CD4-positive, alpha-beta T cell treated with Interleukin-15 for 4 hours (primary cell): ENCODE measurements at regions not wholly inside any gene's neighbourhood (a gene's known extent, or its start where the extent isn't known, plus 50 kb on each side); places are given as distances from the start of the nearest gene placed in this dataset.

Source experiments
- DNase-seq: peaks from one replicate; pipeline ENCODE4 v3.0.0-alpha.2; 2020; ENCODE audit warnings: low spot score

GRCh38 chr11:81022057-81022456 is 1581.2 kb upstream of the TENM4 start:
- DNase-seq = no peak

DNA sequence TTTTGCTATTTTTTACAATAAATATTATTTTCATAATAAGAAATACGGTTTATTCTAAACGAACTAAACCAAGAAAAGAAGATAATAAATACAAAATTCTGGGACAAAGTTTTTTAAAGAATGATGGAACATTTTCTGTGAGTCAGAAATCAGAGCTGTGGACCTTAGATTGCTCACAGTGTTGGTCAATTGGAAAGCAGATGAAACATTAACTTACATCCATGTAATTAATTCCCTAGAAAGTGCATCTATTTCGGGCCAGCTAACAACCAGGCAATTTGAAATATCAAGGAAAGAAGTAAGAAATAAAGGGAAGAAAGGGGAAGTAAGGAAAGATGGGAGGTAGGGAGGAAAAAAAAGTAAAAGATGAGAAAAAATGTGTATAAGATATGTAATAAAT is 1569.8 kb upstream of the TENM4 start:
- no peak for DNase-seq

- no peak for DNase-seq
Observed at GRCh38 chr11:81007046-81007445, 1566.2 kb upstream of the TENM4 start.

GRCh38 chr11:81005595-81005994 is 1564.8 kb upstream of the TENM4 start:
- DNase-seq = no peak

- no peak for DNase-seq
Observed at GRCh38 chr11:81004576-81004975, 1563.7 kb upstream of the TENM4 start.

- no peak for DNase-seq
Observed at GRCh38 chr11:81002374-81002773, 1561.5 kb upstream of the TENM4 start.

DNA sequence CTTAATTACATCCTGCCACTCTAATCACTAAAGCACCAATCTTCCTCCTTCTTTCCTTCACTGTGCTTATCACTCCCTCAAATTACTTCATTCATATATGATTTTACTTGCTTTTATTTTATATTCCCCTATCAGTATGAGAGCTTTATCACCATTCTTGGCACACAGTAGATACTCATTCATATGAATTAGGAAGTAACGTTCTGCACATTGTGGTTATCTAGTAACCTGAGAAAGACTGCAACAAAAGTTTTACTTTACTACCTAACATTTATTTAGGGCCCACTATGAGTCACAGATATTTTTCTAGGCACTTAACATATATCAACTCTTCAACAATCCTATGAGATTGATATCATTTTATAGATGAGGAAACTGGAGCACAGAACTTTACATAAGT is 1559.9 kb upstream of the TENM4 start:
- no peak for DNase-seq

- DNase-seq = no peak
Observed at GRCh38 chr11:81000334-81000733, 1559.5 kb upstream of the TENM4 start.

DNA sequence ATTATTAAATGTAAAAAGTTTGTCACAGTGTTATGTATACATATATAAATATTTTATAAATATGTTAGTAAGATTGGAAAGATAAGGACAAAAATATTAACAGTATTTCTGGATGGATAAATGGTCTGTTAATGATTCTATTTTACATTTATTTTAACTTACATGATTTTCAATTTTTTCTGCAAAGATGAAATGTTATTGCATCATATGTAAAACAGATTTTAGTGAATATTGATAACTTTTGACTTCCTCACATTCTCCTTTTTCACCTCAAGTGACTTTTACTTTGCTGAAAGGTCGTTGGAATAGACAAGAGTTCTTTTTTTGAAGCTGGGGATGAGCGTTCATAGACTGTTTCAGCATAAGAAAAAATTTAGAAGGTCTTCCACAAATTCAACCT is 1554.7 kb upstream of the TENM4 start:
- DNase-seq = no peak

DNA sequence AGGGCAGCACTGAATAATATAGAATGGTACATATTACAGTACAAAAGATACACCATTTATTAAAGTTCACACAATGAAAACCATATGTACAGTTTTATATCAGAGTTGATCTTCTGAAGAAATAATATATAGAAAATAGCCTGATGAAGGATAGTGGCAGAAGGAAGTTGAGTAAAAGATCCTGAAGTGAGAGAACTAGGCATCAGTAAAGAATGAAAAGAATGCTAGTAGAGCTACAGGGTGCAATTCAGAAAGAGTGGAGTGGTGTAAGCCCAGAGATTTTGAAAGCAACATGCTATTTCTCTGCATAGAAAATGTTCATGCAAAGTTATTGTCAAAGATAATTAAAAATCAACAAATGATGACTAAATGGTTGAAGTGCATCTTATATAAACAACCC is 1552.7 kb upstream of the TENM4 start:
- DNase-seq = no peak

GRCh38 chr11:80990885-80991284 is 1550.1 kb upstream of the TENM4 start:
- no peak for DNase-seq

- DNase-seq = no peak
Observed at GRCh38 chr11:80987171-80987570, 1546.3 kb upstream of the TENM4 start.

DNA sequence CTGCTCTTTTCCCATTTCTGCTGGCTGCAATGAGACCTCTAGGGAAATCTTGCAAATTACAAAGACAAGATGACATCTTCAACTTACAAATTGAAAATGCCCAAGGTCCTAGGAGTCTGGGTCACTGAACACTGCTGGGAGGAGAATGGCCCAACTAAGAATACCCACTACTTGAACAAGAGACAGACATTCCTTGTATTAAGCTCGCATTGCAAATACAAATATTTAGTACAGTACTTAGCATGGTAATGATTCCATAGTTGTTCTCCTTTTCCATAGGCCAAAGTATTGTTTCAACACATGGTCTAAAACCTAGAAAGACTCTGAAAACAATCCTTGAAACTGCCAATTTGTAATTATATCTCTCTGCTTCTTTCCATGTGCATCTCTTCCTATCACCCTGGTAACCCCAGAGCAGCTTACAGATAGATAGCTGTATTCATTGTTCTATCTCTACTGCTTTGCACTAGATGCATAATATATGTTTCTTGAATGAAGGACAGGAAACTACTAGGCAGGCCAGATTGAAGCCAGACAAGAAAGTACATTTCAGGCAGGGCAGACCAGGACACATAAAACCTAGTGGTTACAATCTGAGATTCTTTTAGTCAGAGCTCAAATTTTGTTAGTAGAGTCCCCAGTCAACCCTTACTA is 1545.7 kb upstream of the TENM4 start:
- no peak for DNase-seq

GRCh38 chr11:80980227-80980626 is 1539.4 kb upstream of the TENM4 start:
- no peak for DNase-seq

- no peak for DNase-seq
Observed at GRCh38 chr11:80973786-80974185, 1533.0 kb upstream of the TENM4 start.

DNA sequence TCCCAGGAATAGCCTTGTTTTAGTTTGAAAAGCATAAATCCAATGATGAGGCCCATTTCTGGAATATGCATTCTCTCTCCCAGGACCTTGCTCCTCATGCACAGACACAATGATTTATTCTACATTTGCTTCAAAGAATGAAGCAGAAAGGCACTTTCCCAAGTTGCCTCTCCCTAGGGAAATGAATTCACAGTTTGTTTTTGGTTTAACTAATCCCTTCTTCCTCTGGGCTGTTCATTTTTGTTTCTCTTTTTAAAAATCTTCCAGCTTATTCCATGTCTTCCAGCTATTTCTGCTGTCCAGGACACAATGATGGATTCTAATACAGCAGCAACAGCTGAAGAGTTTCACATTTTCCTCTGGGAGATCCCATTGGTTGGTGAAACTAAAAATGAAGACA is 1529.2 kb upstream of the TENM4 start:
- DNase-seq = no peak

DNA sequence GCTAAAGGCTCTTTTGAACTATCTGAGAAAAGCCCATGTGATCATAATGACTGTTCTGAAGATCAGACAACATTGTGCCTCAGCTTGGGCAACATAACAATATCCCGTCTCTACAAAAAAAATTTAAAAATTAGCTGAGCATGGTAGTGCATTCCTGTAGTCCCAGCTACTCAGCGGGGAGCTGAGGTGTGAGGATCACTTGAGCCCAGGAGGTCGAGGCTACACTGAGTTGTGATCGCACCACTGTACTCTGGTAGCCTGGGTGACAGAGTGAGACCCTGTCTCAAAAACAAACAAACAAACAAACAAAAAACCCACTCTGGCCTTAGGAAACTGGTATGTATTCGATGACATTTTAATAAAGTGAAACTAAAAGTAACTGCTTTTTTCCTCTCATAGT is 1526.8 kb upstream of the TENM4 start:
- DNase-seq = no peak

DNA sequence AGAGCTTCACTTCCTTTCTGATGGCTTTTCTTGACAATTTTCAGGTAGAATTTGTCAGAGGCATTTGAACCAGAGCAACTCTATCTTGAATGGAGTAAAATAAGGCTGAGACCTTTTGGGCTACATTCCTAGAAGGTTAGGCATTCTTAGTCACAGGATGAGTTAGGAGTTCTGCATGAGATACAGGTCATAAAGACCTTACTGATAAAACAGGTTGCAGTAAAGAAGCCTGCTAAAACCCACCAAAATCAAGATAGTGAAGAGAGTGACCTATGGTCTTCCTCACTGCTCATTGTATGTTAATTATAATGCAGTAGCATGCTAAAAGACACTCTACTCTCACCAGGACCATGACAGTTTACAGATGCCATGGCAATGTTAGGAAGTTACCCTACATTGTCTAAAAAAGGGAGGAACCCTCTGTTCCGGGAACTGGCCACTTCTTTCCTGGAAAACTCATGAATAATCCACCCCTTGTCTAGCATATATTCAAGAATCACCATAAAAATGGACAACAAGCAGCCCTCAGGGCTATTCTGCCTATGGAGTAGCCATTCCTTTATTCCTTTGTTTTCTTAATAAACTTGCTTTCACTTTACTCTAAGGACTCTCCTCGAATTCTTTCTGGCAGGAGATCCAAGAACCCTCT is 1519.7 kb upstream of the TENM4 start:
- DNase-seq = no peak

- no peak for DNase-seq
Observed at GRCh38 chr11:80959751-80960150, 1518.9 kb upstream of the TENM4 start.

DNA sequence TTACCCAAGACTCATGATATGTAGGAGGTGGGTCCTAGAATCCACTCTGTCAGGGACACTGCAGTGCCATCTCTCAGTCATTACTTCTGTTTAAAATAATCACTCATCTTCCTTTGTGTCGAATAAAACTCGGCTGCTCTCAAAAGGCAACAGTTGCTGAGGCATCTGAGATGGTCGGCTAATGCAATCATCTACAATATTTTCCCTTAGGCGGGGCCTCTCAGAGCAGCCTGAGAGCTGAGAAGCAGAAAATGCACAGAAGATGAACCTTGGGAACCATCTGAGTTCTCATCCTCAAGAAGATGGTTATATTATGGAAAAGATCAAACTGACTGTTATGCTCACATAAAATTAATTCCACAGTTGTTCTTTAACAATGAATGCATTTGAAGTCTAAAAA is 1518.2 kb upstream of the TENM4 start:
- no peak for DNase-seq

DNA sequence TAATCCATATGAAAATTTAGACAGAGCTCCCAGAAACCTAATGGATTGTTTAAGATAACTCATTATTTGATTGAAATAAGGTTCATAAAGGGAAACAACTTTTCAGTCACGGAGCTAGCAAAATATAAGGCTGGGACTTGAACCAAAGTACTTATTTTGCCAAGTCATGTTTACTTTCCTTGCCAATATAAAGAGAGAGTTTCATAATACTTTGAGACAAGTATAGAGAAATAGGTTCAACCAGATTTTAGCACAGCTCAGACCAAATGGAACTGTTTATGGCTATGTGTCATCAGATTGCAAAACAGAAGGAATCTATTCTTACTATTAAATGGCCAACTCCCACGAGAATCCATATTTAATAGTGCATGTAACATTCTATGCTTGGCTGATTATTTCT is 1517.5 kb upstream of the TENM4 start:
- DNase-seq = no peak

DNA sequence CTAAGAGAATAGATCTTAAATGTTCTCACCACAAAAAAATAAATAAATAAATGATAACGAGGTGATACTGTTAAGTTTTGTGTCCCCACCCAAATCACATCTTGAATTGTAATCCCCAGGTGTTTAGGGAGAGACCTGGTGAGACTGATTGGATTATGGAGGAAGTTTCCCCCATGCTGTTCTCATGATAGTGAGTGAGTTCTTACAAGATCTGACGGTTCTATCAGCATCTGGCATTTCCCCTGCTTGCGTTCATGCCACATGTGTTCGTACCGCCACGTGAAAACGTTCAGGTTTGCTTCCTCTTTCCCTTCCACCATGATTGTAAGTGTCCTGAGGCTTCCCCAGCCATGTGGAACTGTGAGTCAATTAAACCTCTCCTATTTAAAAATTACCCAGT is 1514.8 kb upstream of the TENM4 start:
- no peak for DNase-seq

- DNase-seq = no peak
Observed at GRCh38 chr11:80948781-80949180, 1508.0 kb upstream of the TENM4 start.

GRCh38 chr11:80944758-80945157 is 1503.9 kb upstream of the TENM4 start:
- DNase-seq = no peak
